CD4-positive, CD25-positive, alpha-beta regulatory T cell (primary cell): ENCODE measurements at regions not wholly inside any gene's neighbourhood (a gene's known extent, or its start where the extent isn't known, plus 50 kb on each side); places are given as distances from the start of the nearest gene placed in this dataset.
"Not testable (repeated sequence)": the region's sequence is repeated elsewhere in the genome, so short reads cannot be mapped to it uniquely, and the experiment has no call there.

Experiments
- ATAC-seq, 2 donors: fragments of 150-1000 bp; cut with Tn5 transposase; one replicate each; pipeline ENCODE4 v1.10.0; 2021; ENCODE audit warnings: low read depth in 2 of 2, moderate number of reproducible peaks in 2 of 2, moderate library complexity in 1 of 2
- DNase-seq, 3 donors: peaks; one replicate each; pipeline versions ENCODE4 v3.0.0 to v3.0.0-alpha.2; 2012 to 2022; ENCODE audit warnings: mixed read lengths in 1 of 3
- H3K27ac ChIP-seq: one replicate; pipeline ENCODE4 v1.7.0; 2013; ENCODE audit warnings: mild to moderate bottlenecking, low read length; ENCODE audit not compliant: insufficient read depth, poor library complexity, severe bottlenecking
- H3K27me3 ChIP-seq: one replicate; pipeline ENCODE4 v1.7.0; 2013; ENCODE audit warnings: low read length; ENCODE audit not compliant: control insufficient read depth, insufficient read depth
- H3K36me3 ChIP-seq: one replicate; pipeline ENCODE4 v1.7.0; 2013; ENCODE audit warnings: mild to moderate bottlenecking, low read length, moderate library complexity; ENCODE audit not compliant: control insufficient read depth, insufficient read depth
- H3K4me1 ChIP-seq: 2 replicates; pipeline ENCODE4 v1.7.0; 2013; ENCODE audit warnings: mild to moderate bottlenecking, low read length; ENCODE audit not compliant: insufficient read depth, control insufficient read depth, poor library complexity, severe bottlenecking
- H3K4me3 ChIP-seq: one replicate; pipeline ENCODE4 v1.7.0; 2013; ENCODE audit warnings: low read depth, mild to moderate bottlenecking, low read length, moderate library complexity
- H3K9me3 ChIP-seq, 2 experiments: 1 replicate in 1 of 2; 2 replicates in 1 of 2; pipeline ENCODE4 v1.7.0; 2013; ENCODE audit warnings: low read length in 2 of 2, mild to moderate bottlenecking in 1 of 2, moderate library complexity in 1 of 2; ENCODE audit not compliant: control insufficient read depth in 2 of 2
- H3K27ac Mint-ChIP-seq, 3 donors: one replicate each; pipeline ENCODE4 v1.8.0; 2020 to 2022; ENCODE audit warnings: mild to moderate bottlenecking in 3 of 3, mixed read lengths in 3 of 3, moderate library complexity in 2 of 3
- H3K27me3 Mint-ChIP-seq: one replicate; pipeline ENCODE4 v1.8.0; 2022; ENCODE audit warnings: mild to moderate bottlenecking, mixed read lengths
- H3K36me3 Mint-ChIP-seq: one replicate; pipeline ENCODE4 v1.8.0; 2020; ENCODE audit warnings: mixed read lengths
- H3K4me1 Mint-ChIP-seq, 4 donors: one replicate each; pipeline ENCODE4 v1.8.0; 2020 to 2022; ENCODE audit warnings: mixed read lengths in 4 of 4, mild to moderate bottlenecking in 1 of 4
- H3K4me3 Mint-ChIP-seq, 4 donors: one replicate each; pipeline ENCODE4 v1.8.0; 2020 to 2022; ENCODE audit warnings: mild to moderate bottlenecking in 4 of 4, mixed read lengths in 4 of 4, moderate library complexity in 3 of 4
- H3K9me3 Mint-ChIP-seq, 7 donors: one replicate each; pipeline ENCODE4 v1.8.0; 2020 to 2022; ENCODE audit warnings: mixed read lengths in 7 of 7, mild to moderate bottlenecking in 3 of 7, moderate library complexity in 2 of 7

DNA sequence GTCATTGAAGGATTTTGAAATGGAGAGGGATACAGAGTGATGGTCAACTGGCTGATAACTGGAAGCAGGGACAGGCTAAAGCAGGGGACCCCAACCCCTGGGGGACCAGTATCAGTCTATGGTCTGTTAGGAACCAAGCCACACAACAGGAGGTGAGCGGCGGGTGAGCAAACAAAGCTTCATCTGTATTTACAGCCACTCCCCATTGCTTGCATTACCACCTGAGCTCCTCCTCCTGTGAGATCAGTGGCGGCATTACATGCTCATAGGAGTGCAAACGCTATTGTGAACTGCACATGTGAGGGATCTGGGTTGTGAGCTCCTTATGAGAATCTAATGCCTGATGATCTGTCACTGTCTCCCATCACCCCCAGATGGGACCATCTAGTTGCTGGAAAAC is 407.9 kb downstream of the BUD13 start:
- not testable (repeated sequence) for DNase-seq, H3K4me3 ChIP-seq, H3K4me3 Mint-ChIP-seq, H3K4me1 Mint-ChIP-seq, H3K36me3 Mint-ChIP-seq, H3K27ac Mint-ChIP-seq, H3K4me1 ChIP-seq, H3K27me3 ChIP-seq, H3K36me3 ChIP-seq, ATAC-seq, H3K9me3 Mint-ChIP-seq, H3K9me3 ChIP-seq, H3K27ac ChIP-seq, H3K27me3 Mint-ChIP-seq

DNA sequence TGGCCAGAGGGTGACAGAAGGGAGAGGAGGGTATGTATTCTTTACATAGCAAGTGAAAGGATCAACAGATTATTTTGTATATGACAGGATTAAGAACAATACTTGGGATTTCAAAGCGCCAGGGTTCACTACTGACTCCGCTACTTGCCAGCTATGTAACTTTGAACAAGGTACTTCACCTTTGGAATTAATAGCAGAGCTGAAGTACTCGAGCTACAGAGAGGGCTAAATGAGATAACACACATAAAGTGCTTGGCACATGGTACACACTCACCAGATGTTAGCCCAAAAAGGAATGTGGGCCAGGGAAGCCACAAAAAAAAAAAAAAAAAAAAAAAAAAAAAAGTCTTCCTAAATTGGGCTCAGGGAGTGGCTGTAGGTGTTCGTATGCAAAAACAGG is 408.4 kb downstream of the BUD13 start:
- no peaks in the 10 kb centered on the region for H3K36me3 ChIP-seq
- ATAC-seq (no peak), DNase-seq (no peak)
- H3K27me3 ChIP-seq: no peaks in the 10 kb centered on the region
- H3K4me3 Mint-ChIP-seq: no peak overlapping the region
- no peaks in the 10 kb centered on the region for H3K4me1 ChIP-seq
- no peaks in the 10 kb centered on the region for H3K9me3 Mint-ChIP-seq
- no peak overlapping the region for H3K27ac ChIP-seq
- no peaks in the 10 kb centered on the region for H3K9me3 ChIP-seq
- H3K27me3 Mint-ChIP-seq: no peaks in the 10 kb centered on the region
- H3K4me1 Mint-ChIP-seq: no peaks in the 10 kb centered on the region
- no peak overlapping the region for H3K4me3 ChIP-seq
- no peak overlapping the region for H3K27ac Mint-ChIP-seq
- no peaks in the 10 kb centered on the region for H3K36me3 Mint-ChIP-seq

DNA sequence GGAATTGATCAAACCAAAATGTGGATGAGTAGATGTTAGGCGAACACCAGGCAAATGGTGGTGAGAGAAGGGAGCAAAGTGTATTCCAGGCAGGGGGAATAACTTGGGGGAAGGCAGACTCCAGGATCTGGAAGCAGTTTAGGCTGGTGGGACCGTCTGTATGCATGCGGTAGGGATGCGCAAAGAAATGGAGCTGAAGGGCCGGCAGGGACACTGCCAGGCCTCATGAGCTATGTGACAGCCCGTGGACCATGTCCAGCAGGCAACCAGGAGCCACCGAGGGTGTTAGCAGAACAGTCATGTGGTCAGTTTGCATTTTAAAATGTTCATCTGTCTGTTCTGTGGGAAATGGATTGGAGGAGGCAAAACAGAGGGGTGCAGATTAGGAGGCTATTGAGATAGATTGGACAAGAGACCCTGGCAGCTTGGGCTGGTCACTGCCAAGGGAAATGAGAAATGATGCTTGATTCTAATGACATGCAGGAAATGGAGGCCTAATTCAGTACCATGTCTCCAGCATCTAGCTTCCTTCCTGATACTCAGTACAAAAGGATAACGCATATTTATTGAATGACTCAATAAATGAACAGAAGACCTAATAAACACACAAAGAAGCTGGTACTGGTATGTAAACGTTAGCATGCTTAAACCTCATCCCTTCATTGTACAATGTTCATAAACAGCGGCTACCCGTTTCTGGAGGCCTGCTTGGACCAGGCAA is 412.4 kb downstream of the BUD13 start:
- H3K27ac Mint-ChIP-seq: no peak overlapping the region

DNA sequence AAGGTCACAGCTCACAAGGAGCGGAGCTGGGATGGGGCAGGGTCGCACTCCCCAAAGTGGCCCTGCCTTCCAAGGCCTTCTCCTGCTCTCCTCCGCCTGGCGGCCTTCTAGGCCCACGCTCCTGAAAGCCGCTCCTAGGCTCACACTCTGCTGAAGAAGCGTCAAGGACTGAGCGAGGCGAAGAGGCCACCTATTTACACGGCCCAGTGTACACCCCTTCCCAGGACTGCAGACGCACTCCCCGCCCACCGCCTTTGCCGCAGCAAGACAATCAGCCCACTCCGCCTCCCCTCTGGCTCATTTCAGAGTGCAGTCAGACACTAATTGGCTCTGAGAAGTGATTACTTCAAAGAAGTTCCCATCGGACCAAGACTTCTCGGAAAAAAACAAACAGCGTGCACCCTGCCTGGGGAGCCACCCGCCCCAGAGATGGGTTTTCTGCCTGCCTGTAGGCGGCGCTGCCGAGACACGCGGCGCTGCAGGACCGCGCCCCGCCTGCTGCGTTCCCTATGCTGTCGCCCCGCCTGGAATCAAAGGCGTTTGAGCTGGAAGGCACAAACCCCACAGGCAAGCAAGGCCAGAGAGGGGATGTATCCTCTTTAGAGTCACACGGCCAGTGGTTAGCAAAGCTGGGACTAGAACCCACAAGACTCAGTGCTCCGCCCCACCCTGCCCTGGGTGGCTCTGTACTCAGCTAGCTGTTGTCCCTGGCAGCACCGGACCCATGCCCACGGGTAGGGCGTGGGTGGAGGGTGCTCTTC is 414.8 kb downstream of the BUD13 start:
- H3K4me3 Mint-ChIP-seq: no peak overlapping the region
- ATAC-seq: no peak
- no peak overlapping the region for H3K27ac Mint-ChIP-seq
- H3K9me3 Mint-ChIP-seq: peaks cover 0 to 1% (median 0%) of the 10 kb centered on the region in 7 donors
- no peaks in the 10 kb centered on the region for H3K4me1 Mint-ChIP-seq
- H3K27me3 Mint-ChIP-seq: no peaks in the 10 kb centered on the region
- Histone ChIP-seq H3K27ac (no peak overlapping the region), H3K9me3 (no peaks in the 10 kb centered on the region), H3K4me1 (no peaks in the 10 kb centered on the region), H3K4me3 (no peak overlapping the region), H3K27me3 (no peaks in the 10 kb centered on the region), H3K36me3 (no peaks in the 10 kb centered on the region)
- DNase-seq: no peak
- H3K36me3 Mint-ChIP-seq: no peaks in the 10 kb centered on the region

More for the DNA sequence above, 412.4 kb downstream of the BUD13 start:
- no peak overlapping the region for H3K4me3 ChIP-seq
- Mint-ChIP-seq H3K36me3 (no peaks in the 10 kb centered on the region), H3K4me3 (no peak overlapping the region), H3K9me3 (no peaks in the 10 kb centered on the region), H3K27me3 (no peaks in the 10 kb centered on the region), H3K4me1 (no peaks in the 10 kb centered on the region)
- no peak overlapping the region for H3K27ac ChIP-seq
- DNase-seq: no peak
- no peaks in the 10 kb centered on the region for H3K9me3 ChIP-seq
- ATAC-seq: no peak
- H3K36me3 ChIP-seq: no peaks in the 10 kb centered on the region
- H3K27me3 ChIP-seq: no peaks in the 10 kb centered on the region
- H3K4me1 ChIP-seq: no peaks in the 10 kb centered on the region

DNA sequence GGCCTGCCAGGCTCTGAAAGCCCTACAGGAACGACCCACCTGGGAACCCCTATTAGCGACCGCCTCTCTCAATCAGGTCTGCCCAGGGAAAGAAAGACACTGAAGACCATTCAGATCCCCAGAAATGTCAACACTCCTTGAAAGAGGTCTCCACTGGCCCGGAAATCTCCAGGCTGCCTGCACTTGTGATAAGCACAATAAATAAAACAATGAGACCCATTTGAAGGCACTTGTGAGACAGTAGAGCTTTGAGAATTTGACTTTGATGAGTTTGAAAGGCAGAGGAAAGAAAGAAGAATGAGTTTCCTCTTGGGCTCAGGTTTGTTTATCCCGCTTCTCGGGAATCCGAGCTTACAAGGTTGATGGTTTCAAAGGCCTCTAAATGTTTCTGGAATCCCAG is 416.3 kb downstream of the BUD13 start:
- Mint-ChIP-seq H3K27ac (no peak overlapping the region), H3K4me1 (no peaks in the 10 kb centered on the region), H3K9me3 (peaks cover 0 to 1% (median 0%) of the 10 kb centered on the region in 7 donors), H3K36me3 (no peaks in the 10 kb centered on the region), H3K27me3 (no peaks in the 10 kb centered on the region), H3K4me3 (no peak overlapping the region)
- no peak for ATAC-seq
- H3K27ac ChIP-seq: no peak overlapping the region
- no peaks in the 10 kb centered on the region for H3K4me1 ChIP-seq
- no peaks in the 10 kb centered on the region for H3K9me3 ChIP-seq
- H3K27me3 ChIP-seq: no peaks in the 10 kb centered on the region
- no peak overlapping the region for H3K4me3 ChIP-seq
- no peak for DNase-seq
- no peaks in the 10 kb centered on the region for H3K36me3 ChIP-seq

DNA sequence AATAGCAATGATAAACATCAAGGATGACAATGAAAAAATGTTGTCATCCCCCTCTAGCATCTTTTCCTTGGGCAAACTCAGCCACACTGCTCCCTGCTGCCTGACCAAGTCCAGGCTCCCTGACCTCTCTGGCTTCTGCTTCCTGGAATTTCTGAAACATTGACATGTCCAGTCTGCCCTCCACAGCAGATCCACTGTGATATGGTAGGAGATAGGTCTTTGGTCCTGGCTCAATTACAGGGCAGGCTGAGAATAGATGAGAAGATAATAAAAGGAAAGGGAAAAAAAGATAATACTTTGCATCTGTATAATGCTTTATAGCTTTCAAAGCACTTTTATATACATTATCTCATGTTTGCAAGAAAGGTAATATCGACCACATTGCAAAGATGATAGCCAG is 417.7 kb downstream of the BUD13 start:
- Histone ChIP-seq H3K9me3 (no peaks in the 10 kb centered on the region), H3K4me1 (no peaks in the 10 kb centered on the region), H3K36me3 (no peaks in the 10 kb centered on the region), H3K27me3 (no peaks in the 10 kb centered on the region), H3K27ac (no peak overlapping the region), H3K4me3 (no peak overlapping the region)
- Mint-ChIP-seq H3K27me3 (no peaks in the 10 kb centered on the region), H3K36me3 (no peaks in the 10 kb centered on the region), H3K4me1 (no peaks in the 10 kb centered on the region), H3K4me3 (no peak overlapping the region), H3K27ac (no peak overlapping the region), H3K9me3 (peaks cover 0 to 1% (median 0%) of the 10 kb centered on the region in 7 donors)
- ATAC-seq (no peak), DNase-seq (no peak)

DNA sequence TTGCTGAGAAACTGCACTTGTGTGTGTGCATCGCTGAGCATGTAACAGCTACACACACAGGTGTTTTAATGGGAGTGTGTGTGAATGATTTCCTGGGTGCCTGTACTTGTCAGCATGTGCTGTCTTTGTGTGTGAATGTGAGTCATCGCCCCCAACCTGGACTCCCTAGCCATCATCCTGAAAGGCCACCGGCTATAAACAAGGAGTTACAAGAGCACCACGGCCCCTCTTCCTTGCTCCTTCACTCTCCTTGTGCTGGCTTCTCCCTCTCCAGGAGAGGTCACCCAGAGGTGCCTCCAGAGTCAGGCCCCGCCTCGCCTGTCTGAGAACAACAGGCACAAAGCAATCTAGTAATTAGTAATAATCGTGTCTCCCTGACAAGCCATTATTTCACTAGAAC is 419.2 kb downstream of the BUD13 start:
- Histone ChIP-seq H3K27me3 (no peaks in the 10 kb centered on the region), H3K27ac (no peak overlapping the region), H3K4me1 (no peaks in the 10 kb centered on the region), H3K9me3 (no peaks in the 10 kb centered on the region), H3K36me3 (no peaks in the 10 kb centered on the region), H3K4me3 (no peak overlapping the region)
- Mint-ChIP-seq H3K36me3 (no peaks in the 10 kb centered on the region), H3K4me3 (no peak overlapping the region), H3K9me3 (peaks cover 0 to 2% (median 0%) of the 10 kb centered on the region in 7 donors), H3K27ac (no peak overlapping the region), H3K27me3 (no peaks in the 10 kb centered on the region), H3K4me1 (no peaks in the 10 kb centered on the region)
- DNase-seq (no peak), ATAC-seq (no peak)

DNA sequence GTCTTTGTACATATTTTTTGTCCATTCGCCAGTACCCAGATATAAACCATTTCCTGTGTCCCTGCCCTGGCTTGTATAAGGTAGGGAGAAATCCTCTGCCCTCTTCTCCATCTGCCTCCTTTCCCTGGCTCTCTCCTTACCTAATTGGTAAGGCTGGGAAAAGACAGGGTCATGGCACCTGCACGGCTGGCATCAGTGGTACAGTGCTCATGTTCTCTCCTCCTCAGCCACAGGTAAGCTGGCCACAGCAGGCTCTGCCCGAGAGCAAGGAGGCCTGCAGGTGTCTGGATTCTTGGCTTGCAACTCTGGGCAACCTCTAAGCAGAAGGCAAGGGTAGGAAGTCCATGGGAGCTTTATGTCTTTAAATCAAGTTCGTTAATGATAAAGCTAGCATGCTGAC is 419.9 kb downstream of the BUD13 start:
- no peak for ATAC-seq
- no peak for DNase-seq
- Mint-ChIP-seq H3K4me3 (no peak overlapping the region), H3K27me3 (no peaks in the 10 kb centered on the region), H3K27ac (no peak overlapping the region), H3K36me3 (no peaks in the 10 kb centered on the region), H3K4me1 (no peaks in the 10 kb centered on the region), H3K9me3 (peaks cover 0 to 4% (median 1%) of the 10 kb centered on the region in 7 donors)
- Histone ChIP-seq H3K27ac (no peak overlapping the region), H3K4me3 (no peak overlapping the region), H3K4me1 (no peaks in the 10 kb centered on the region), H3K27me3 (no peaks in the 10 kb centered on the region), H3K9me3 (no peaks in the 10 kb centered on the region), H3K36me3 (no peaks in the 10 kb centered on the region)
